Sigmoid colon (tissue), 6 donors: ENCODE measurements at regions not wholly inside any gene's neighbourhood (a gene's known extent, or its start where the extent isn't known, plus 50 kb on each side); places are given as distances from the start of the nearest gene placed in this dataset.

Experiments
- DNase-seq: peaks from one replicate; pipeline ENCODE4 v3.0.0-alpha.2; 2019
- H3K27ac ChIP-seq, 4 donors: fragments of 200-600 bp; sonication (generic); one replicate each; pipeline ENCODE4 v1.5.1; 2016 to 2019; ENCODE audit warnings: mild to moderate bottlenecking in 1 of 4
- H3K27me3 ChIP-seq, 3 donors: fragments of 200-600 bp; sonication (generic); one replicate each; pipeline ENCODE4 v1.5.1; 2019; ENCODE audit warnings: mild to moderate bottlenecking in 1 of 3
- H3K36me3 ChIP-seq, 4 donors: fragments of 200-600 bp; sonication (generic); one replicate each; pipeline ENCODE4 v1.5.1; 2016 to 2019
- H3K4me1 ChIP-seq, 4 donors: fragments of 200-600 bp; sonication (generic); one replicate each; pipeline ENCODE4 v1.5.1; 2017 to 2019
- H3K4me3 ChIP-seq, 4 donors: fragments of 200-600 bp; sonication (generic); one replicate each; pipeline ENCODE4 v1.5.1; 2017 to 2019; ENCODE audit warnings: mild to moderate bottlenecking in 2 of 4, moderate library complexity in 1 of 4
- H3K9me3 ChIP-seq, 4 donors: fragments of 200-600 bp in 3 of 4; sonication (generic) in 3 of 4; one replicate each; pipeline versions ENCODE4 v1.5.1 to v1.6.1; 2013 to 2019
- EP300 ChIP-seq, 4 donors: sonication (generic); formaldehyde crosslinking; IDR thresholded peaks; one replicate each; pipeline ENCODE4 v1.6.1; 2017; ENCODE audit warnings: antibody characterized with exemption in 4 of 4
- POLR2A ChIP-seq, 2 donors: fragments of 450-650 bp; IDR thresholded peaks; one replicate each; pipeline ENCODE4 v1.6.1; 2016; ENCODE audit warnings: antibody characterized with exemption in 2 of 2, mild to moderate bottlenecking in 2 of 2, moderate library complexity in 2 of 2
- POLR2AphosphoS5 ChIP-seq, 4 donors: sonication (generic); formaldehyde crosslinking; IDR thresholded peaks; one replicate each; pipeline ENCODE4 v1.6.1; 2017; ENCODE audit warnings: antibody characterized with exemption in 4 of 4
- WGBS, 2 donors: extraction: QIAGEN DNeasy Blood & Tissue Kit; methylation state at CpG; one replicate each; pipeline ENCODE4 v1.1.7; 2013; 5-methylcytosine and 5-hydroxymethylcytosine counted together
- intact Hi-C: fragments of 100-400 bp; cut with DNase I; formaldehyde crosslinking; loops from one replicate; pipeline ENCODE4 v1.15.1; 2023
- TF ChIP-seq, protein P1 (sequence below), 4 experiments: fragments of 450-650 bp in 3 of 4; fragments of 200-600 bp in 1 of 4; IDR thresholded peaks; one replicate each; pipeline ENCODE4 v1.5.1; 2016 to 2019; ENCODE audit warnings: antibody characterized with exemption in 4 of 4, mild to moderate bottlenecking in 3 of 4, moderate library complexity in 2 of 4
- donor health status: healthy with polysubstance abuse.
- donor health status: healthy.

DNA sequence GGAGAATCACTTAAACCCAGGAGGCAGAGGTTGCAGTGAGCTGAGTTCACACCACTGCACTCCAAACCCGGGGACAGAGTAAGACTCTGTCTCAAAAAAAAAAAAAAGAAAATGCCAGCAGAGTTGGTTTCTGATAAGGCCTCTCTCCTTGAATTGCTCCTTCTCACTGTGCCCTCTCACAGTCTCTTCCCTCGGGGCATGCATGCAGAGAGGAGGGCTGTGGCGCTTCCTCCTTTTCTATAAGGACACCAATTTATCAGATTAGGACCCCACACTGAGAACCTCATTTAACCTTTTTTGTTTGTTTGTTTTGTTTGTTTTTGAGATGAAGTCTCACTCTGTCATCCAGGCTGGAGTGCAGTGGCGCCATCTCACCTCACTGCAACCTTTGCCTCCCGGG is 110.5 kb downstream of the ZFP36L2 start:
- Histone ChIP-seq H3K4me3 (no peak overlapping the region), H3K27me3 (no peaks in the 10 kb centered on the region), H3K4me1 (peaks cover 0 to 6% (median 0%) of the 10 kb centered on the region in 4 donors), H3K27ac (no peak overlapping the region), H3K9me3 (peaks cover 0 to 10% (median 0%) of the 10 kb centered on the region in 4 donors), H3K36me3 (no peaks in the 10 kb centered on the region)
- intact Hi-C loops, result no loop called here
- WGBS, 2 donors, result 89% methylated on average over 5 of the region's 5 CpGs
- no peak for TF ChIP-seq POLR2AphosphoS5 (IDR thresholded peaks at IDR 0.05)
- TF ChIP-seq POLR2A (IDR thresholded peaks at IDR 0.05), result no peak
- TF ChIP-seq, protein P1, sequence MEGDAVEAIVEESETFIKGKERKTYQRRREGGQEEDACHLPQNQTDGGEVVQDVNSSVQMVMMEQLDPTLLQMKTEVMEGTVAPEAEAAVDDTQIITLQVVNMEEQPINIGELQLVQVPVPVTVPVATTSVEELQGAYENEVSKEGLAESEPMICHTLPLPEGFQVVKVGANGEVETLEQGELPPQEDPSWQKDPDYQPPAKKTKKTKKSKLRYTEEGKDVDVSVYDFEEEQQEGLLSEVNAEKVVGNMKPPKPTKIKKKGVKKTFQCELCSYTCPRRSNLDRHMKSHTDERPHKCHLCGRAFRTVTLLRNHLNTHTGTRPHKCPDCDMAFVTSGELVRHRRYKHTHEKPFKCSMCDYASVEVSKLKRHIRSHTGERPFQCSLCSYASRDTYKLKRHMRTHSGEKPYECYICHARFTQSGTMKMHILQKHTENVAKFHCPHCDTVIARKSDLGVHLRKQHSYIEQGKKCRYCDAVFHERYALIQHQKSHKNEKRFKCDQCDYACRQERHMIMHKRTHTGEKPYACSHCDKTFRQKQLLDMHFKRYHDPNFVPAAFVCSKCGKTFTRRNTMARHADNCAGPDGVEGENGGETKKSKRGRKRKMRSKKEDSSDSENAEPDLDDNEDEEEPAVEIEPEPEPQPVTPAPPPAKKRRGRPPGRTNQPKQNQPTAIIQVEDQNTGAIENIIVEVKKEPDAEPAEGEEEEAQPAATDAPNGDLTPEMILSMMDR (IDR thresholded peaks at IDR 0.05), result no peak
- TF ChIP-seq EP300 (IDR thresholded peaks at IDR 0.05), result no peak
- peak; percentile 21 for DNase-seq

GRCh38 chr2:43114210-43114609 is 112.2 kb downstream of the ZFP36L2 start:
- H3K9me3 ChIP-seq, result peaks cover 0 to 6% (median 0%) of the 10 kb centered on the region in 4 donors
- H3K4me1 ChIP-seq, result peaks cover 0 to 19% (median 15%) of the 10 kb centered on the region in 4 donors
- TF ChIP-seq POLR2AphosphoS5 (IDR thresholded peaks at IDR 0.05) (no peak), POLR2A (IDR thresholded peaks at IDR 0.05) (no peak), EP300 (IDR thresholded peaks at IDR 0.05) (no peak)
- TF ChIP-seq, protein P1 (IDR thresholded peaks at IDR 0.05), result no peak
- no peaks in the 10 kb centered on the region for H3K36me3 ChIP-seq
- intact Hi-C loops, result no loop called here
- H3K27me3 ChIP-seq, result no peaks in the 10 kb centered on the region
- peak; percentile 18 for DNase-seq
- no peak overlapping the region for H3K4me3 ChIP-seq
- no peak overlapping the region for H3K27ac ChIP-seq

GRCh38 chr2:43111788-43112554 is 114.4 kb downstream of the ZFP36L2 start:
- Histone ChIP-seq H3K4me1 (peaks cover 0 to 42% (median 34%) of the 10 kb centered on the region in 4 donors), H3K27me3 (no peaks in the 10 kb centered on the region), H3K36me3 (no peaks in the 10 kb centered on the region), H3K9me3 (no peaks in the 10 kb centered on the region), H3K27ac (peak overlapping the region in 1 of 4 donors; percentile 45), H3K4me3 (no peak overlapping the region)
- TF ChIP-seq POLR2A (IDR thresholded peaks at IDR 0.05), result no peak
- TF ChIP-seq EP300 (IDR thresholded peaks at IDR 0.05), result no peak
- no peak for TF ChIP-seq POLR2AphosphoS5 (IDR thresholded peaks at IDR 0.05)
- TF ChIP-seq, protein P1 (IDR thresholded peaks at IDR 0.05), result no peak
- DNase-seq, result peak; percentile 43
- intact Hi-C loops, result no loop called here
- WGBS, 2 donors, result 91 to 93% methylated on average over 7 of the region's 7 CpGs

- H3K36me3 ChIP-seq, result no peaks in the 10 kb centered on the region
- 76 to 78% methylated on average over 10 of the region's 10 CpGs for WGBS, 2 donors
- TF ChIP-seq POLR2A (IDR thresholded peaks at IDR 0.05) (no peak), POLR2AphosphoS5 (IDR thresholded peaks at IDR 0.05) (peak; percentile 22 to 68 (median 46)), EP300 (IDR thresholded peaks at IDR 0.05) (no peak)
- TF ChIP-seq, protein P1 (IDR thresholded peaks at IDR 0.05), result no peak
- DNase-seq, result peak; percentile 82
- no peaks in the 10 kb centered on the region for H3K9me3 ChIP-seq
- H3K27ac ChIP-seq, result peak overlapping the region; percentile 45 to 86 (median 70)
- H3K4me1 ChIP-seq, result peaks cover 0 to 57% (median 49%) of the 10 kb centered on the region in 4 donors
- intact Hi-C loops, result no loop called here
- H3K27me3 ChIP-seq, result no peaks in the 10 kb centered on the region
- H3K4me3 ChIP-seq, result no peak overlapping the region
Observed at GRCh38 chr2:43110442-43110871, 115.9 kb downstream of the ZFP36L2 start.
